Neuronal stem cell (in vitro differentiated cells): ENCODE measurements at regions not wholly inside any gene's neighbourhood (a gene's known extent, or its start where the extent isn't known, plus 50 kb on each side); places are given as distances from the start of the nearest gene placed in this dataset.

ENCODE experiments used
- DNase-seq: peaks from one replicate; pipeline ENCODE4 v3.0.0-alpha.2; 2013; ENCODE audit warnings: low spot score
- H2AFZ ChIP-seq: one replicate; pipeline ENCODE4 v1.6.1; 2013; ENCODE audit warnings: mild to moderate bottlenecking, low read length, inconsistent platforms
- H2AK5ac ChIP-seq: 2 replicates; pipeline ENCODE4 v1.6.1; 2013; ENCODE audit warnings: low read depth, mild to moderate bottlenecking, inconsistent platforms, low read length, moderate library complexity, mixed read lengths
- H2BK120ac ChIP-seq: 2 replicates; pipeline ENCODE4 v1.6.1; 2013; ENCODE audit warnings: low read depth, mild to moderate bottlenecking, inconsistent platforms, low read length, moderate library complexity, mixed read lengths
- H2BK12ac ChIP-seq: one replicate; pipeline ENCODE4 v1.6.1; 2013; ENCODE audit warnings: low read length, inconsistent platforms
- H2BK15ac ChIP-seq: 2 replicates; pipeline ENCODE4 v1.6.1; 2013; ENCODE audit warnings: mild to moderate bottlenecking, low read length, inconsistent platforms, mixed read lengths
- H2BK5ac ChIP-seq: one replicate; pipeline ENCODE4 v1.6.1; 2013; ENCODE audit warnings: inconsistent platforms, mild to moderate bottlenecking, low read length, moderate library complexity
- H3K14ac ChIP-seq: one replicate; pipeline ENCODE4 v1.6.1; 2013; ENCODE audit warnings: low read length, inconsistent platforms
- H3K18ac ChIP-seq: 2 replicates; pipeline ENCODE4 v1.6.1; 2013; ENCODE audit warnings: low read length, inconsistent platforms
- H3K23ac ChIP-seq: 2 replicates; pipeline ENCODE4 v1.6.1; 2013; ENCODE audit warnings: low read depth, mild to moderate bottlenecking, mixed read lengths, low read length, inconsistent platforms; ENCODE audit not compliant: poor library complexity
- H3K27ac ChIP-seq: replicated peaks from 3 replicates; pipeline ENCODE4 v1.5.1; 2013; ENCODE audit warnings: low read length, inconsistent platforms
- H3K27me3 ChIP-seq, 3 experiments: 2 replicates each; pipeline ENCODE4 v1.6.1; 2013; ENCODE audit warnings: low read length in 3 of 3, mild to moderate bottlenecking in 2 of 3, inconsistent platforms in 1 of 3, low read depth in 1 of 3, mixed read lengths in 1 of 3, moderate library complexity in 1 of 3; ENCODE audit not compliant: control insufficient read depth in 3 of 3, insufficient read depth in 3 of 3
- H3K36me3 ChIP-seq, 2 donors: replicated peaks in 1 of 2; 2 replicates each; pipeline ENCODE4 v1.6.1; 2013; ENCODE audit warnings: low read length in 2 of 2; ENCODE audit not compliant: control insufficient read depth in 2 of 2, insufficient read depth in 2 of 2
- H3K4ac ChIP-seq: 2 replicates; pipeline ENCODE4 v1.6.1; 2013; ENCODE audit warnings: inconsistent platforms, mild to moderate bottlenecking, low read length, moderate library complexity
- H3K4me1 ChIP-seq, 2 donors: 1 replicate in 1 of 2; 2 replicates in 1 of 2; pipeline ENCODE4 v1.6.1; 2013; ENCODE audit warnings: low read length in 2 of 2, low read depth in 1 of 2; ENCODE audit not compliant: control insufficient read depth in 2 of 2, insufficient read depth in 1 of 2
- H3K4me2 ChIP-seq: one replicate; pipeline ENCODE4 v1.6.1; 2013; ENCODE audit warnings: mild to moderate bottlenecking, low read length, inconsistent platforms; ENCODE audit not compliant: insufficient read depth, poor library complexity, severe bottlenecking
- H3K4me3 ChIP-seq, 2 donors: 2 replicates each; pipeline ENCODE4 v1.5.1; 2013; ENCODE audit warnings: low read length in 2 of 2, mild to moderate bottlenecking in 2 of 2, inconsistent platforms in 1 of 2, moderate library complexity in 1 of 2
- H3K79me1 ChIP-seq: one replicate; pipeline ENCODE4 v1.6.1; 2013; ENCODE audit warnings: low read depth, mild to moderate bottlenecking, inconsistent platforms, low read length, moderate library complexity
- H3K9ac ChIP-seq: one replicate; pipeline ENCODE4 v1.6.1; 2013; ENCODE audit warnings: mild to moderate bottlenecking, low read depth, low read length, inconsistent platforms; ENCODE audit not compliant: poor library complexity
- H3K9me3 ChIP-seq, 2 donors: replicated peaks in 1 of 2; 2 replicates each; pipeline versions ENCODE3 to v1.6.1; 2013; ENCODE audit warnings: low read length in 2 of 2, mild to moderate bottlenecking in 2 of 2, inconsistent platforms in 1 of 2, low read depth in 1 of 2, mixed read lengths in 1 of 2, moderate library complexity in 1 of 2; ENCODE audit not compliant: control insufficient read depth in 2 of 2, insufficient read depth in 1 of 2
- H4K8ac ChIP-seq: one replicate; pipeline ENCODE4 v1.6.1; 2013; ENCODE audit warnings: low read depth, mild to moderate bottlenecking, inconsistent platforms, low read length, moderate library complexity
- H4K91ac ChIP-seq: one replicate; pipeline ENCODE4 v1.6.1; 2013; ENCODE audit warnings: low read length, low read depth, mild to moderate bottlenecking, inconsistent platforms; ENCODE audit not compliant: poor library complexity
- WGBS, 2 donors: extraction: QIAGEN DNeasy Blood & Tissue Kit; methylation state at CpG; one replicate each; pipeline ENCODE4 v1.1.7; 2013; ENCODE audit warnings: missing lambda C conversion rate in 2 of 2, mixed read lengths in 1 of 2; ENCODE audit not compliant: insufficient read length in 2 of 2, insufficient replicate concordance in 1 of 2; ENCODE audit errors: extremely low coverage in 2 of 2; 5-methylcytosine and 5-hydroxymethylcytosine counted together

GRCh38 chr2:146392186-146392585 lies 1452.6 kb upstream of the ACVR2A start:
- Histone ChIP-seq H3K18ac (no peak overlapping the region), H3K4me3 (no peak overlapping the region), H3K14ac (no peak overlapping the region), H3K4me2 (no peak overlapping the region), H2BK12ac (no peak overlapping the region), H4K8ac (no peak overlapping the region), H3K36me3 (no peaks in the 10 kb centered on the region), H3K4ac (no peak overlapping the region), H2BK5ac (no peak overlapping the region), H4K91ac (no peak overlapping the region), H2AFZ (no peak overlapping the region), H3K9ac (no peak overlapping the region), H3K9me3 (peaks cover 0 to 1% of the 10 kb centered on the region in 2 donors), H3K27ac (no peak overlapping the region), H3K79me1 (no peaks in the 10 kb centered on the region), H3K23ac (no peak overlapping the region), H2AK5ac (no peak overlapping the region), H2BK120ac (no peak overlapping the region), H2BK15ac (no peak overlapping the region), H3K27me3 (no peaks in the 10 kb centered on the region), H3K4me1 (no peaks in the 10 kb centered on the region)
- no CpG with 5 or more reads among the region's 10 CpGs for WGBS, 2 donors
- no peak for DNase-seq

DNA sequence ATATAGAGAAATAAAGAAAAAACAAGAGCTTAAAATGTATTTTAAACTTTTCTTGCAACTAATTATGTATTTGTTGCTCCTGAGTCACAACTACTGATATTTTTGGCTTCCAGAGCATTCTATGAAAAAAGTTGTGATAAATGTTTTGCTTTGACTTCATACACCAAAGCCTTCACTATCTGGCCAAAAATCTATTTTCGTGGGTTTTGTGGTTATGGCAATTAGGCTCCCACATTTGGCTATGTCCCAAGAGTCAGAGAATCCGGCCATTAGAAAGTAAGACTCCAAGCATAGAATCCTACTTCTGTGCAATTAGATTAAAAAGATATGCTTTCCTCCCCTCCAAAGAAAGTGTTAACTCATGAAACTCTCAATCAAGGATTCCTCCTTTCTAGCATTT lies 1456.1 kb upstream of the ACVR2A start:
- Histone ChIP-seq H2AFZ (no peak overlapping the region), H3K14ac (no peak overlapping the region), H3K36me3 (no peaks in the 10 kb centered on the region), H2BK15ac (no peak overlapping the region), H3K9me3 (peaks cover 0 to 1% of the 10 kb centered on the region in 2 donors), H3K18ac (no peak overlapping the region), H2BK12ac (no peak overlapping the region), H2AK5ac (no peak overlapping the region), H3K27me3 (no peaks in the 10 kb centered on the region), H3K9ac (no peak overlapping the region), H3K23ac (no peak overlapping the region), H3K4me1 (no peaks in the 10 kb centered on the region), H3K4me2 (no peak overlapping the region), H4K8ac (no peak overlapping the region), H3K27ac (no peak overlapping the region), H2BK120ac (no peak overlapping the region), H3K4ac (no peak overlapping the region), H3K4me3 (no peak overlapping the region), H2BK5ac (no peak overlapping the region), H4K91ac (no peak overlapping the region), H3K79me1 (no peaks in the 10 kb centered on the region)
- no CpG with 5 or more reads among the region's 2 CpGs for WGBS, 2 donors
- no peak for DNase-seq

DNA sequence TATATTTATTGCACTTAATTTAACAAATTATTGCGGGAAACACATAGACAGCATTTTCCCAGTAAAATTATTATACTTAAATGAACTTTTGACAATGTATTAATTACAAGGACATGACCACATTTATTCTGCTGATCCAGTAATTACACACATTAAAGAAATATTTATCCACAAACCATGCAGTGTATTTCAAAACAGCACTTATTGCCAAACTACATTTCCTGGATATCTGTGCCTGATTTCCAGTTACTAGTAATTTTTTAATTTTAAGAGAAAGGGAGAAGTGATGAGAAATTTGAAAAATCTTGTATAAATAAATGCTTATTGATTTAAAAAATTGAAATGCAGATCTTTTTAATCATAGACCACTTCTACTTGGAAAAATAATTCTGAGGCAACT lies 1458.7 kb upstream of the ACVR2A start:
- Histone ChIP-seq H2BK15ac (no peak overlapping the region), H3K4me1 (no peaks in the 10 kb centered on the region), H3K4ac (no peak overlapping the region), H4K91ac (no peak overlapping the region), H3K14ac (no peak overlapping the region), H4K8ac (no peak overlapping the region), H3K9ac (no peak overlapping the region), H3K79me1 (no peaks in the 10 kb centered on the region), H2AK5ac (no peak overlapping the region), H3K4me2 (no peak overlapping the region), H3K36me3 (no peaks in the 10 kb centered on the region), H3K18ac (no peak overlapping the region), H3K27ac (no peak overlapping the region), H3K23ac (no peak overlapping the region), H2AFZ (no peak overlapping the region), H2BK12ac (no peak overlapping the region), H3K4me3 (no peak overlapping the region), H2BK120ac (no peak overlapping the region), H3K27me3 (no peaks in the 10 kb centered on the region), H2BK5ac (no peak overlapping the region), H3K9me3 (no peaks in the 10 kb centered on the region)
- no peak for DNase-seq
- WGBS, 2 donors: no CpG with 5 or more reads among the region's 1 CpG

- H3K79me1 ChIP-seq: no peaks in the 10 kb centered on the region
- H2AK5ac ChIP-seq: no peak overlapping the region
- H3K4me1 ChIP-seq: no peaks in the 10 kb centered on the region
- no peak overlapping the region for H3K4me2 ChIP-seq
- no peak overlapping the region for H2BK15ac ChIP-seq
- no peak overlapping the region for H3K9ac ChIP-seq
- no peak overlapping the region for H3K18ac ChIP-seq
- no peak overlapping the region for H3K14ac ChIP-seq
- H2BK120ac ChIP-seq: no peak overlapping the region
- no peaks in the 10 kb centered on the region for H3K27me3 ChIP-seq
- no peak overlapping the region for H3K27ac ChIP-seq
- WGBS, 2 donors: no CpG with 5 or more reads among the region's 5 CpGs
- no peaks in the 10 kb centered on the region for H3K9me3 ChIP-seq
- no peak overlapping the region for H2BK12ac ChIP-seq
- H4K91ac ChIP-seq: no peak overlapping the region
- DNase-seq: no peak
- H3K23ac ChIP-seq: no peak overlapping the region
- H3K4ac ChIP-seq: no peak overlapping the region
- H4K8ac ChIP-seq: no peak overlapping the region
- no peak overlapping the region for H2BK5ac ChIP-seq
- H3K4me3 ChIP-seq: no peak overlapping the region
- H2AFZ ChIP-seq: no peak overlapping the region
- no peaks in the 10 kb centered on the region for H3K36me3 ChIP-seq
Measured at GRCh38 chr2:146385031-146385430, 1459.8 kb upstream of the ACVR2A start.
